ENCODE measurements at regions not wholly inside any gene's neighbourhood (a gene's known extent, or its start where the extent isn't known, plus 50 kb on each side); places are given as distances from the start of the nearest gene placed in this dataset.

- DNase-seq (ENCODE audit: low spot score): no peak
- in situ Hi-C loops (cut with MboI; ENCODE audit: low pct_unique_long_range_greater_than_20kb, low sequenced_read_pairs, unreplicated experiment): no loop called here
- TF ChIP-seq CTCF (IDR thresholded peaks at IDR 0.05; ENCODE audit: extremely low read depth, insufficient read depth, missing control alignments): no peak
Measured at GRCh38 chr5:51172903-51173626, 210.2 kb upstream of the ISL1 start.

- in situ Hi-C loops (cut with MboI; ENCODE audit: low pct_unique_long_range_greater_than_20kb, low sequenced_read_pairs, unreplicated experiment): no loop called here
- TF ChIP-seq CTCF (IDR thresholded peaks at IDR 0.05; ENCODE audit: extremely low read depth, insufficient read depth, missing control alignments): no peak
- DNase-seq (ENCODE audit: low spot score): no peak
Measured at GRCh38 chr5:51181208-51181894, 201.9 kb upstream of the ISL1 start.

- in situ Hi-C loops (cut with MboI; ENCODE audit: low pct_unique_long_range_greater_than_20kb, low sequenced_read_pairs, unreplicated experiment): no loop called here
- TF ChIP-seq CTCF (IDR thresholded peaks at IDR 0.05; ENCODE audit: extremely low read depth, insufficient read depth, missing control alignments): no peak
- DNase-seq (ENCODE audit: low spot score): no peak
Measured at GRCh38 chr5:51185850-51186329, 197.4 kb upstream of the ISL1 start.

- in situ Hi-C loops (cut with MboI; ENCODE audit: low pct_unique_long_range_greater_than_20kb, low sequenced_read_pairs, unreplicated experiment): no loop called here
- no peak for DNase-seq (ENCODE audit: low spot score)
- TF ChIP-seq CTCF (IDR thresholded peaks at IDR 0.05; ENCODE audit: extremely low read depth, insufficient read depth, missing control alignments): no peak
Measured at GRCh38 chr5:51188001-51188591, 195.2 kb upstream of the ISL1 start.

GRCh38 chr5:51194671-51195070, 188.6 kb upstream of the ISL1 start:
- in situ Hi-C loops (cut with MboI; ENCODE audit: low pct_unique_long_range_greater_than_20kb, low sequenced_read_pairs, unreplicated experiment): no loop called here
- no peak for DNase-seq (ENCODE audit: low spot score)

More at GRCh38 chr5:51194671-51195070, 188.6 kb upstream of the ISL1 start:
- no peak for TF ChIP-seq CTCF (IDR thresholded peaks at IDR 0.05; ENCODE audit: extremely low read depth, insufficient read depth, missing control alignments)
